ENCODE measurements at regions not wholly inside any gene's neighbourhood (a gene's known extent, or its start where the extent isn't known, plus 50 kb on each side); places are given as distances from the start of the nearest gene placed in this dataset.

DNA sequence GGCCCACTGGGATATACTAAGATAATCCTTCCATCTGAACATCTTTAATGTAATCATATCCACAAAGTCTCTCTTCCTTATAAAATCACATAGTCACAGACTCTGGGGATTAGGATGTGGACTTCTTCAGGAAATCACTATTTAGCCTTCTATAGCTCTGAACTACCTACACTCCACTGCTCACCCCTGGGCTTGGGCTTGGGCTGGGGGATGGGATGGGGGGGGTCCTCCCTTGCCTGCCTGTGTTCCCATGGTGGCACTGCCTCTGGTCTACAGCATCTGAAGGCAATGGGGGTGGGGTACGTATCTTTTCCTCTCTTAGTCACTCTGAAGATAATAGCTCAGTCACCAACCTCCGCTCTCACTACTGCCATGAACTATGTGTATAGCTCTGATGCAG lies 67.8 kb upstream of the SERTM1 start:
- Mint-ChIP-seq H3K36me3 (no peaks in the 10 kb centered on the region), H3K9me3 (peaks cover 8% of the 10 kb centered on the region; the same call in 1 of the 2 replicates), H3K27me3 (ENCODE audit: low read depth) (no peaks in the 10 kb centered on the region), H3K4me1 (peaks cover 14% of the 10 kb centered on the region), H3K4me3 (no peak overlapping the region), H3K27ac (no peak overlapping the region)
- ATAC-seq (peak; percentile 74), DNase-seq (ENCODE audit: low spot score) (no peak)
- CTCF ChIA-PET, result interaction anchor here (0.8 to 1.1 kb wide), 3 partner anchors 130 to 242 kb away, joined by 3 to 4 read pairs (median 3); no protein-coding TSS in a partner anchor
- TF ChIP-seq ZNF138 (CRISPR knock-in tag; conservative IDR thresholded peaks at IDR 0.05) (no peak), TCF7 (CRISPR knock-in tag; IDR thresholded peaks at IDR 0.05; ENCODE audit: low read depth) (no peak), MXD4 (CRISPR knock-in tag; IDR thresholded peaks at IDR 0.05; ENCODE audit: borderline replicate concordance) (no peak), ZNF317 (CRISPR knock-in tag; IDR thresholded peaks at IDR 0.05; ENCODE audit: borderline replicate concordance, low read depth) (no peak), GRHL2 (CRISPR knock-in tag; IDR thresholded peaks at IDR 0.05; ENCODE audit: insufficient replicate concordance, severe bottlenecking) (no peak), PRRX2 (CRISPR knock-in tag; IDR thresholded peaks at IDR 0.05) (no peak)
- TF ChIP-seq, protein P1, sequence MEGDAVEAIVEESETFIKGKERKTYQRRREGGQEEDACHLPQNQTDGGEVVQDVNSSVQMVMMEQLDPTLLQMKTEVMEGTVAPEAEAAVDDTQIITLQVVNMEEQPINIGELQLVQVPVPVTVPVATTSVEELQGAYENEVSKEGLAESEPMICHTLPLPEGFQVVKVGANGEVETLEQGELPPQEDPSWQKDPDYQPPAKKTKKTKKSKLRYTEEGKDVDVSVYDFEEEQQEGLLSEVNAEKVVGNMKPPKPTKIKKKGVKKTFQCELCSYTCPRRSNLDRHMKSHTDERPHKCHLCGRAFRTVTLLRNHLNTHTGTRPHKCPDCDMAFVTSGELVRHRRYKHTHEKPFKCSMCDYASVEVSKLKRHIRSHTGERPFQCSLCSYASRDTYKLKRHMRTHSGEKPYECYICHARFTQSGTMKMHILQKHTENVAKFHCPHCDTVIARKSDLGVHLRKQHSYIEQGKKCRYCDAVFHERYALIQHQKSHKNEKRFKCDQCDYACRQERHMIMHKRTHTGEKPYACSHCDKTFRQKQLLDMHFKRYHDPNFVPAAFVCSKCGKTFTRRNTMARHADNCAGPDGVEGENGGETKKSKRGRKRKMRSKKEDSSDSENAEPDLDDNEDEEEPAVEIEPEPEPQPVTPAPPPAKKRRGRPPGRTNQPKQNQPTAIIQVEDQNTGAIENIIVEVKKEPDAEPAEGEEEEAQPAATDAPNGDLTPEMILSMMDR (IDR thresholded peaks at IDR 0.05), result no peak
- TF ChIP-seq, protein P2, sequence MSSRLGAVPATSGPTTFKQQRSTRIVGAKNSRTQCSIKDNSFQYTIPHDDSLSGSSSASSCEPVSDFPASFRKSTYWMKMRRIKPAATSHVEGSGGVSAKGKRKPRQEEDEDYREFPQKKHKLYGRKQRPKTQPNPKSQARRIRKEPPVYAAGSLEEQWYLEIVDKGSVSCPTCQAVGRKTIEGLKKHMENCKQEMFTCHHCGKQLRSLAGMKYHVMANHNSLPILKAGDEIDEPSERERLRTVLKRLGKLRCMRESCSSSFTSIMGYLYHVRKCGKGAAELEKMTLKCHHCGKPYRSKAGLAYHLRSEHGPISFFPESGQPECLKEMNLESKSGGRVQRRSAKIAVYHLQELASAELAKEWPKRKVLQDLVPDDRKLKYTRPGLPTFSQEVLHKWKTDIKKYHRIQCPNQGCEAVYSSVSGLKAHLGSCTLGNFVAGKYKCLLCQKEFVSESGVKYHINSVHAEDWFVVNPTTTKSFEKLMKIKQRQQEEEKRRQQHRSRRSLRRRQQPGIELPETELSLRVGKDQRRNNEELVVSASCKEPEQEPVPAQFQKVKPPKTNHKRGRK (CRISPR knock-in tag; IDR thresholded peaks at IDR 0.05; ENCODE audit: borderline replicate concordance), result no peak
- POLR2A ChIA-PET, result no interaction called here

DNA sequence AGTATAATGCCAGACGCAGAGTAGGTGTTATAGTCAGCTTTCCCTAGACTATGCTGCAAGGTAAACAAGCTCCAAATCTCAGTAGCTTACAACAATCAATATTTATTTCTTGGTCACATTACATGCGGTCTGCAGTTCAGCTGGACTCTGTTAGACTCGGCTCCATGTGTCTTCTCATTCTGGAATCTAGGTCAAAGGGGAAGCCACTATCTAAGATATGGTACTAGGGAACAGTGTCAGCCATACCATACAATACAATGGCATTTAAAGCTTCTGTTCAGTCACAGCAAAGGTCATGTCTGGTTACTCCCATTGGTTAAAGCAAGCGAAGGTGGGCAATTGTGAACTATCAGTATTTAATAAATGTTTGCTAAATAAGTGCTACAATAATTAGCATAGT lies 65.3 kb upstream of the SERTM1 start:
- no peak overlapping the region for H3K4me3 Mint-ChIP-seq
- peaks cover under 1% of the 10 kb centered on the region; the same call in 1 of the 2 replicates for H3K9me3 Mint-ChIP-seq
- ChIA-PET POLR2A (no interaction called here), CTCF (interaction anchor here (1.0 kb wide), 1 partner anchor 119 kb away, joined by 4 read pairs; no protein-coding TSS in a partner anchor)
- H3K27ac Mint-ChIP-seq, result no peak overlapping the region
- TF ChIP-seq, protein P3, sequence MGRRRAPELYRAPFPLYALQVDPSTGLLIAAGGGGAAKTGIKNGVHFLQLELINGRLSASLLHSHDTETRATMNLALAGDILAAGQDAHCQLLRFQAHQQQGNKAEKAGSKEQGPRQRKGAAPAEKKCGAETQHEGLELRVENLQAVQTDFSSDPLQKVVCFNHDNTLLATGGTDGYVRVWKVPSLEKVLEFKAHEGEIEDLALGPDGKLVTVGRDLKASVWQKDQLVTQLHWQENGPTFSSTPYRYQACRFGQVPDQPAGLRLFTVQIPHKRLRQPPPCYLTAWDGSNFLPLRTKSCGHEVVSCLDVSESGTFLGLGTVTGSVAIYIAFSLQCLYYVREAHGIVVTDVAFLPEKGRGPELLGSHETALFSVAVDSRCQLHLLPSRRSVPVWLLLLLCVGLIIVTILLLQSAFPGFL (CRISPR knock-in tag; IDR thresholded peaks at IDR 0.05; ENCODE audit: borderline replicate concordance), result no peak
- TF ChIP-seq, protein P4, sequence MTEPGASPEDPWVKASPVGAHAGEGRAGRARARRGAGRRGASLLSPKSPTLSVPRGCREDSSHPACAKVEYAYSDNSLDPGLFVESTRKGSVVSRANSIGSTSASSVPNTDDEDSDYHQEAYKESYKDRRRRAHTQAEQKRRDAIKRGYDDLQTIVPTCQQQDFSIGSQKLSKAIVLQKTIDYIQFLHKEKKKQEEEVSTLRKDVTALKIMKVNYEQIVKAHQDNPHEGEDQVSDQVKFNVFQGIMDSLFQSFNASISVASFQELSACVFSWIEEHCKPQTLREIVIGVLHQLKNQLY (CRISPR knock-in tag; IDR thresholded peaks at IDR 0.05), result no peak
- no peak for TF ChIP-seq NFATC4 (CRISPR knock-in tag; IDR thresholded peaks at IDR 0.05)
- no peaks in the 10 kb centered on the region for H3K27me3 Mint-ChIP-seq (ENCODE audit: low read depth)
- peaks cover 34% of the 10 kb centered on the region for H3K4me1 Mint-ChIP-seq
- H3K36me3 Mint-ChIP-seq, result no peaks in the 10 kb centered on the region
- DNase-seq (ENCODE audit: low spot score) (no peak), ATAC-seq (no peak)

DNA sequence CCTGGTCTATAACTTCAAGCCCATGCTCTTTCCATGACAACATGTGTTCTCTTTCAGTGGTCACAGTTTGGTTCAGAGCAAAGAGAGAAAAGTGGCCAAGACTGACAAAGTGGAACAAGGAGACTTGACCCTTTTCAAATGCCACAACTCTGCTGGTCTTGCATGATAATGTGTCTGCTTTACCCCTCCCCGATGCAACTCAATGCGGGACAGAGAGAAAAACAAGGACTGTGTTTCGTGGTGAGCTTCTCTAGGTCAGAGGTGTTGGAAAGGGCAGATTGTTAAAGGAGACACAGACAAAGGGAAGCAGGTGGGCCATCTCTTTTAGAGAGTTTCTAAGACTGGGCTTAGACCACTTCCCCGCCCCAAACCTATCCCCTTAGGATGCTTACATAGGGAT lies 61.6 kb upstream of the SERTM1 start:
- TF ChIP-seq MXD4 (CRISPR knock-in tag; IDR thresholded peaks at IDR 0.05; ENCODE audit: borderline replicate concordance) (no peak), KAT7 (CRISPR knock-in tag; IDR thresholded peaks at IDR 0.05; ENCODE audit: borderline replicate concordance) (no peak), SMAD3 (CRISPR knock-in tag; IDR thresholded peaks at IDR 0.05; ENCODE audit: borderline replicate concordance) (no peak), TEAD1 (CRISPR knock-in tag; IDR thresholded peaks at IDR 0.05) (no peak)
- TF ChIP-seq, protein P5, sequence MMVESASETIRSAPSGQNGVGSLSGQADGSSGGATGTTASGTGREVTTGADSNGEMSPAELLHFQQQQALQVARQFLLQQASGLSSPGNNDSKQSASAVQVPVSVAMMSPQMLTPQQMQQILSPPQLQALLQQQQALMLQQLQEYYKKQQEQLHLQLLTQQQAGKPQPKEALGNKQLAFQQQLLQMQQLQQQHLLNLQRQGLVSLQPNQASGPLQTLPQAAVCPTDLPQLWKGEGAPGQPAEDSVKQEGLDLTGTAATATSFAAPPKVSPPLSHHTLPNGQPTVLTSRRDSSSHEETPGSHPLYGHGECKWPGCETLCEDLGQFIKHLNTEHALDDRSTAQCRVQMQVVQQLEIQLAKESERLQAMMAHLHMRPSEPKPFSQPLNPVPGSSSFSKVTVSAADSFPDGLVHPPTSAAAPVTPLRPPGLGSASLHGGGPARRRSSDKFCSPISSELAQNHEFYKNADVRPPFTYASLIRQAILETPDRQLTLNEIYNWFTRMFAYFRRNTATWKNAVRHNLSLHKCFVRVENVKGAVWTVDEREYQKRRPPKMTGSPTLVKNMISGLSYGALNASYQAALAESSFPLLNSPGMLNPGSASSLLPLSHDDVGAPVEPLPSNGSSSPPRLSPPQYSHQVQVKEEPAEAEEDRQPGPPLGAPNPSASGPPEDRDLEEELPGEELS (CRISPR knock-in tag; IDR thresholded peaks at IDR 0.05), result no peak
- no peak overlapping the region for H3K4me3 Mint-ChIP-seq
- H3K9me3 Mint-ChIP-seq, result peaks cover 4% of the 10 kb centered on the region; the same call in 1 of the 2 replicates
- H3K4me1 Mint-ChIP-seq, result peaks cover 20% of the 10 kb centered on the region
- peak; percentile 14 for DNase-seq (ENCODE audit: low spot score)
- H3K27me3 Mint-ChIP-seq (ENCODE audit: low read depth), result no peaks in the 10 kb centered on the region
- CTCF ChIA-PET, result interaction anchor here (1.0 to 1.3 kb wide), 3 partner anchors 52 to 124 kb away, joined by 3 to 4 read pairs (median 4); no protein-coding TSS in a partner anchor
- H3K27ac Mint-ChIP-seq, result peak overlapping the region; percentile 64
- H3K36me3 Mint-ChIP-seq, result no peaks in the 10 kb centered on the region
- POLR2A ChIA-PET, result no interaction called here
- peak; percentile 90 for ATAC-seq

Data from WTC11 (cell line).